DMS 273 (cell line): ENCODE measurements at regions not wholly inside any gene's neighbourhood (a gene's known extent, or its start where the extent isn't known, plus 50 kb on each side); places are given as distances from the start of the nearest gene placed in this dataset.

Source experiments
- DNase-seq: peaks from one replicate; lab custom pipeline; 2025; ENCODE audit not compliant: unreplicated experiment; lab: John Stamatoyannopoulos, UW

DNA sequence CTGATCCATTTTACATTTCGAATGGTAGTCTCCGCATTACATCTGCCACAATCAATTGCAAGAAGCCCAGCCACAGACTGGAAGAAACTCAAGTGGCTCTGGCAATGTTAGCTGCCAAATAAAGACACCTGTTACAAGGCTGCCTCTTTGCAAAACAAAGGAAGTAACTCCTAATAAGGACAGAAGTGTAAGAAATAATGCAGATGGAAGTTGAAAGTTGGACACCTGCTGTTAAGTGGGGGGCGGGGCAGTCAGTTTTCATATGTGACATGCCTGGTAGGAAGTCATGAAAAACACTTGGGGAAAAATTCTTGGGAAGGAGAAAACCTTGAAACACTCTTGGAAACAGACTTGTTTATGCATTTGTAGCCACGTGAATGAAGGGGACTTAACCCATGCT is 54.1 kb upstream of the ATP2C1 start:
- peak; percentile 95 for DNase-seq

DNA sequence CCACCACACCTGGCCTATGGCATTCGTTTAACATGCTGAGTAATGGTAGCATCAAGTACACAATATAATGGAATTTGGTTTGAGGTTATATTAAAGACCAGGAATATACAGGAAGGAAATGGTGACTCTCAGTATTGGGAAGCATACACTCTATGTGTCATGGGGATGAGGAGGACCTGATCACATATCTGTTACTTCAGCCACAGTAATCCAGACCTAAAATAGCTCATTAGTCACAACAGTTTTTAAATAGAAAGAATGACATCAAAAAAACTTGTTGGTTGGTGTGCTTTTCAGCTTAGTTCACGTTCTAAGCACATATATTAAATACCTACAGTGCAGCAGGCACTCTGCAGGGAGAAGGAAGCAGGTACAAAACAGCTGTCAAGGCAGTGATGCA is 52.5 kb upstream of the ATP2C1 start:
- no peak for DNase-seq

DNA sequence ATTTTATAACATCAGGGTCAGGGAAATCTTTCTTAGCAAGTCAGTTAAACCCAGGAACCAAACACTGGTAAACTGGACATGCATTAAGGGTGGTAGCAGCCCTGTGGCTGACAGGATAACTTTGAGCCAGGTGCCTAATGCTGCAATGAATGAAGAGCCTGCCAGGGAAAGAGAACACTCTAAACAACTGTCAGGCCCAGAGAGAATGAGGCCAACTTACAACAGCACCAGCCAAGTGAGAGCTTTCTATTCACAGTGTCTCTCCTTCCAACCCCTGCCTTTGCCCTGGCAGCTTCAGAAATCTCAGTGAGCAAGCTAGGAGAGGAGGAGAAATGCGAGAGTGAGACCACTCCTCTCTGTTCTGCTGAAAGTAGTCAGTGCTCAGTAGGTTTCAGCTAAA is 50.4 kb upstream of the ATP2C1 start:
- DNase-seq = no peak
